IPS DF 6.9 (cell line): ENCODE measurements at regions not wholly inside any gene's neighbourhood (a gene's known extent, or its start where the extent isn't known, plus 50 kb on each side); places are given as distances from the start of the nearest gene placed in this dataset.

Source experiments
- DNase-seq: peaks from one replicate; pipeline ENCODE4 v3.0.0-alpha.2; 2013; ENCODE audit warnings: low read depth, low spot score
- H3K27ac ChIP-seq: one replicate; pipeline ENCODE4 v1.5.1; 2013; ENCODE audit warnings: low read length, control low read depth
- H3K27me3 ChIP-seq: 2 replicates; pipeline ENCODE4 v1.6.1; 2013; ENCODE audit warnings: mild to moderate bottlenecking, low read length; ENCODE audit not compliant: control insufficient read depth, insufficient read depth
- H3K36me3 ChIP-seq: 2 replicates; pipeline ENCODE4 v1.6.1; 2013; ENCODE audit warnings: low read length; ENCODE audit not compliant: control insufficient read depth, insufficient read depth
- H3K4me1 ChIP-seq: 2 replicates; pipeline ENCODE4 v1.6.1; 2013; ENCODE audit warnings: low read length; ENCODE audit not compliant: control insufficient read depth, insufficient read depth
- H3K4me3 ChIP-seq: 2 replicates; pipeline ENCODE4 v1.5.1; 2013; ENCODE audit warnings: mild to moderate bottlenecking, low read length
- H3K9me3 ChIP-seq: 2 replicates; pipeline ENCODE4 v1.6.1; 2013; ENCODE audit warnings: low read length, inconsistent platforms; ENCODE audit not compliant: control insufficient read depth, insufficient read depth
- WGBS: extraction: QIAGEN DNeasy Blood & Tissue Kit; methylation state at CpG from one replicate; pipeline ENCODE4 v1.1.7; 2013; ENCODE audit warnings: mixed read lengths, missing lambda C conversion rate; ENCODE audit not compliant: insufficient read length, insufficient coverage; 5-methylcytosine and 5-hydroxymethylcytosine counted together

DNA sequence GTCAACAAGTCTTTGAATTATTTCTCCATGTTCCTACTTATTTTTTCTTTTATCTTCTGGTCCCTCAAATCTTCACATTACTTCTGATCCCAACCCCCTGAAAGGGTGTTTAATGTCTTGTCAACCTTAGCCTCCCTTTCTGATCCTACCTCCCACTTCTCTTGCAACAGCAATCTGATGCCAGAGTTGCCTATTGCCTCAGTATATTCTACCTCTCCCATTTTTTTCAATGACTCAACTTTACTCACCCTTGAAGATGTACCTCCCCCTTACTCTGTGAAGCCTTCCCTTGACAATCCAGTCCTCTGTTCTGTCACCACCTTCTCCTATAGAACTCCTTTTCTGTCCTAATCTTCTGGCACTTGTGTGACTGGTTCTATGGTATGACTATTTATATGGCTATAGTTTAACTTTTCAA lies 99.5 kb upstream of the CD55 start:
- no peak overlapping the region for H3K4me3 ChIP-seq
- H3K4me1 ChIP-seq: peaks cover 2% of the 10 kb centered on the region; the same call in 1 of the 2 replicates
- no peaks in the 10 kb centered on the region for H3K27me3 ChIP-seq
- no peak overlapping the region for H3K27ac ChIP-seq
- H3K36me3 ChIP-seq: no peaks in the 10 kb centered on the region
- no peaks in the 10 kb centered on the region for H3K9me3 ChIP-seq
- no peak for DNase-seq

DNA sequence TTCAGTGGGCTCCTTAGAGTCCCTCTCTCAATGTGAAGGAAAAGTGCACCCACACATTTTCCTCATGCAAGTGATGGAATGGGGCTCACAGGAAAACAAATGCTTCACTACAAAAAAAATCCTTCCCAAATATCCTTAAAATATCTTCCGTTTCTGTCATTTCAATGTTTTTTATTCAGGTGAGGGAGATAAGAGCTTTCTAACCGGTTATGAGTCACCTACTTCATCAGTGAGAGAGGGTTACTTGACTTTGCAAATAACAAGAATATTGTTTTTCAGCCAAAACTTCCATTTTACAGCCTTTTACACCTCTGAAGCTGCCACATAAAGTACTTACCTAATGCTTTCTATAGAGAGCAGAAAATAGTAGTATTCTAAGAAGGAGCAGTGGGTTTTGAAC lies 98.3 kb upstream of the CD55 start:
- 100% methylated on average over 1 of the region's 2 CpGs for WGBS
- peaks cover 2% of the 10 kb centered on the region; the same call in 1 of the 2 replicates for H3K4me1 ChIP-seq
- H3K36me3 ChIP-seq: no peaks in the 10 kb centered on the region
- no peak overlapping the region for H3K27ac ChIP-seq
- no peak for DNase-seq
- no peaks in the 10 kb centered on the region for H3K27me3 ChIP-seq
- no peaks in the 10 kb centered on the region for H3K9me3 ChIP-seq
- H3K4me3 ChIP-seq: no peak overlapping the region

DNA sequence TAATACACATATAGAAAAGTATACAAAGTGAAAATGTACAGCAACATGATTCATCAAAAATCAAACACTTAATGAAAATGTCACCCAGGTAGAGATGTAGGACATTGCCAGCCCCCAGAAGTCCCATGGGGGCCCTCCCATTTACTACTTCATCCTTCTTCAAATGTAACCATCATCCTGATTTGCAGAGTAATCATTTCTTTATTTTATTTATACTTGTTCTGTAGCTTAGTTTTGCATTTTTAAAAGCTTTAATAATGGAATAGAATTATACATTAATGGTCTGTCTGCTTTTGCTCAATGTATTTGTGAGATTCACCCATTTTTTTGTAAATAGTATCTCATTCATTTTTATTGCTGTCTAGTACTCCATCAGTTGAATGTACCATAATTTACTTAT lies 96.8 kb upstream of the CD55 start:
- Histone ChIP-seq H3K4me1 (no peaks in the 10 kb centered on the region), H3K27me3 (no peaks in the 10 kb centered on the region), H3K4me3 (no peak overlapping the region), H3K36me3 (no peaks in the 10 kb centered on the region), H3K9me3 (no peaks in the 10 kb centered on the region), H3K27ac (no peak overlapping the region)
- no peak for DNase-seq

DNA sequence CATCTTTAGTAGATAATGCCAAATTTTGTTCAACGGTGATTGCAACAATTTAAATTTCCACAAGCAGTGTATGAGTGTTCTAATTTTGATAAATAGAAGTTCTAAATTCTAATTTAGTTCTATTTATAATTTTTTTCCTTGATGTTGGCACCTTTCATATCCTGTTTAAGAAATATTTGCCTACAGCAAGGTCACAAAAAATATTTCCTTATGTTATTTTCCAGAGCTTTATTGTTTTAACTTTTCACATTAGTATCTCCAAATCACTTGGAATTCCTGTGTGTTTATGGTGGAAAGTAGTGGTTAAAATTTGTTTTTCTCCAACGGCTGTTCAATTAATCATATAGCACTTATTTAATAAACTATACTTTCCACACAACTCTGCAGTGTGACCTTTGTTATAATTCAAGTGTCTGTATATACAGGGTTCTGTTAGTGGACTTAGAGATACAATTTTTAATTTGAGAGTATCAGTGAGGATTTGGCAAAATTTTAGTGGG lies 94.3 kb upstream of the CD55 start:
- no peaks in the 10 kb centered on the region for H3K9me3 ChIP-seq
- no peak overlapping the region for H3K27ac ChIP-seq
- no peaks in the 10 kb centered on the region for H3K4me1 ChIP-seq
- no peaks in the 10 kb centered on the region for H3K27me3 ChIP-seq
- no peak overlapping the region for H3K4me3 ChIP-seq
- H3K36me3 ChIP-seq: no peaks in the 10 kb centered on the region
- DNase-seq: no peak
- no CpG with 5 or more reads among the region's 2 CpGs for WGBS

DNA sequence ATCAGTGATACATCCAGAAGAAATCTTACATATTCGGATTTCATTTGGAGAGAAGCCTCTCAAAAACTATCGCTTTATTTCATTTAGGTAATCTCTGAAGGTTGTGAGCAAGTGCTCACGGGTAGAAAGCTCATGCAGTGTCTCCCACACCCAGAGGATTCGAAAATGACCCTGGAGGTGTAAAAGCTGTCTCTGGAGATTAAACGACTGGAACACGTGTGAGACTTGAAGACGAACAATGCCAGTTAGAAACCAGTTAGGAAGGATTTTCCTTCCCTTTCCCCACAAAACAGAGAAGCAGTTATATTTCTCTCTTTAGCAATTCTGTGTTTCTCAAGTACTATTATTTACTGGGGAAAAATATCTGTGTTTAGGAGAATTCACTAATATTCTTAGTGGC lies 92.5 kb upstream of the CD55 start:
- Histone ChIP-seq H3K27me3 (no peaks in the 10 kb centered on the region), H3K36me3 (no peaks in the 10 kb centered on the region), H3K9me3 (no peaks in the 10 kb centered on the region), H3K4me1 (no peaks in the 10 kb centered on the region), H3K27ac (no peak overlapping the region), H3K4me3 (no peak overlapping the region)
- no CpG with 5 or more reads among the region's 7 CpGs for WGBS
- no peak for DNase-seq

DNA sequence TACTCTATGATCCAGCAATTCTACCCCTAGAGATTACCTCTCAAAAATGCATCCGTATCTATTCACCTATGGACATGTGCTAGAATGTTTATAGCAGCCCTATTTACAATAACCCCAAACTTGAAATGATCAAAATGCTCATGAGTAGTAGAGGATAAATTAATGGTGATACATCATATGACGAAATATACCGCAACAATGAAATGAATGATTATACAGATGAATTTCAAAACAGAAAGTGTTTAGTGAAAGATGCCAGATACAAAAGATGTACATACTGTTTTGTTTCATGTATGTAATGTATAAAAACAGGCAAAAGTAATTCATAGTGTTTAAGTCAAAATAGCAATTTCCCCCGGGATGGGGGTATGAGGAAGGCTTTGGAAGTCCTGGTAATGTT lies 91.0 kb upstream of the CD55 start:
- no CpG with 5 or more reads among the region's 4 CpGs for WGBS
- H3K27me3 ChIP-seq: no peaks in the 10 kb centered on the region
- H3K4me3 ChIP-seq: no peak overlapping the region
- no peak overlapping the region for H3K27ac ChIP-seq
- no peaks in the 10 kb centered on the region for H3K4me1 ChIP-seq
- no peaks in the 10 kb centered on the region for H3K9me3 ChIP-seq
- H3K36me3 ChIP-seq: no peaks in the 10 kb centered on the region
- DNase-seq: no peak

DNA sequence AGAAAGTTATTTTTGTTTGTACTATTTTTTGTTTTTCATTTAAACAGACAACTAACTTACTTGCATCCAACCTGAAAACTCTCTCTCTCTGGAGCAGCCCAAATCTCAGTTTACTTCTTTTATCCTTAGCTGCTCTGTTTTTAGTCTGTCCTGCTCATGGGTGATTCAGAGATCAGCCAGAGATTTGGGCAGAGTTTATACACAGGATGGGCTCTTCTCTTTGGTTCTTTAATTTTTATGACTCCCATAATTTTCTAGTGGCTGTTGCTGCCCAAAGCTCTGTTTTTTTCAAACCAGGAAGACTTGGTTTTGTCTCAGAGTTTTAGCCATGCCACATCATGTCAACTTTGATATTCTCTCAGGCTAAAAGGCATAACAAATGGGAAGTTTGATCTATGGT lies 86.8 kb upstream of the CD55 start:
- Histone ChIP-seq H3K36me3 (no peaks in the 10 kb centered on the region), H3K4me1 (no peaks in the 10 kb centered on the region), H3K4me3 (no peak overlapping the region), H3K27me3 (no peaks in the 10 kb centered on the region), H3K27ac (no peak overlapping the region), H3K9me3 (no peaks in the 10 kb centered on the region)
- DNase-seq: no peak

DNA sequence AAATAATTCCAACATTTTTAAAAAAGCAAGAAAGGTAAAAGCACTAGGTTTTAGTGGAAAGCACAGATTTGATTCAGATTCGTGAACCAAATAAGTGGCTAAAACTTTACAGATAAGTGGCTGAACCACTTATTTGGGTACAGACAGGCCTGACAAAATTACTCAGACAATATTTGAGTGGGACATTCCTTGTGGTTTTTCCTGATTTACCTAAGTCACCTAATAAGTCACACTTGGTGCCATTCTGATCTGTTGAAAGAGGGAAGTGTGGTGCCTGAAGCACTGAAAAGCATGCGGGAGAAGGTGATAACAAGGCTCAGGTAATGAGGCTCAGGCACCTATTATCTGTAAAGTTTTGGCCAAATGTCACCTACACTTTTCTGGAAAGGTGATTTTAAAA lies 81.6 kb upstream of the CD55 start:
- H3K27me3 ChIP-seq: no peaks in the 10 kb centered on the region
- H3K9me3 ChIP-seq: no peaks in the 10 kb centered on the region
- H3K4me1 ChIP-seq: no peaks in the 10 kb centered on the region
- no peak overlapping the region for H3K4me3 ChIP-seq
- no peak for DNase-seq
- no peak overlapping the region for H3K27ac ChIP-seq
- H3K36me3 ChIP-seq: no peaks in the 10 kb centered on the region
- no CpG with 5 or more reads among the region's 2 CpGs for WGBS

DNA sequence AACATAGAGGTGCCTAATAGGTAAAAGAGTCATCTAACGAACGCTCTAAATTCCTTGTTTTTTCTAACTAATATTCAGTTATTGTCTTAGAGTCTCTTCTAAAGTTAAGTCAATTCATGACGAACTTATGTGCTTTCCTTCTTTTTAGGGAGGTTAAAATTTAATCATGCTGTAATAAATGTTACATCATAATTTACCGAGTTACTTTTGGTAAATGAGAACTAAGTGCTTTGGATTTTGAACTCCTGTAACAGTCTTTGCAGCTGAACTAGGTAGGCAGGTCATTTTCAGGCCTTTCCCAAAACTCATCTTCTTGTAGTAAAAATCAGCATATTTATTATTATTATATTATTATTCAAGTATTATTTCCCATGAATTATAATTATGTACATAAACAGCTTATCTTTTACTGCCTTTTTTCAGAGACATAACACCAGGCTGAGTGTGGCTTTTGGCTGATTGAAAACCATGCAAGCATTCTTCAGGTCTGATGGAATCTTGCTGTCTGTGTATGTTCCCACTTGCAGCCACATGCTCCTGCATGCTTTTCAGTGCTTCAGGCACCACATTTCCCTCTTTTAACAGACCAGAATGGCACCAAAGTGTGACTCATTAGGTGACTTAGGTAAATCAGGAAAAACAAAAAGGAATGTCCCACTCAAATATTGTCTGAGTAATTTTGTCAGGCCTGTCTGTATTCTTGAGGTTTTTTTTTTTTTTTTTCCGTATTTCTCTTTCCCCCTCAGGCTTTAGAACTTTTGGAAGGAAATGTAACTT lies 81.0 kb upstream of the CD55 start:
- H3K36me3 ChIP-seq: no peaks in the 10 kb centered on the region
- no CpG with 5 or more reads among the region's 5 CpGs for WGBS
- H3K27ac ChIP-seq: no peak overlapping the region
- H3K4me3 ChIP-seq: no peak overlapping the region
- no peaks in the 10 kb centered on the region for H3K9me3 ChIP-seq
- DNase-seq: no peak
- H3K27me3 ChIP-seq: no peaks in the 10 kb centered on the region
- no peaks in the 10 kb centered on the region for H3K4me1 ChIP-seq

DNA sequence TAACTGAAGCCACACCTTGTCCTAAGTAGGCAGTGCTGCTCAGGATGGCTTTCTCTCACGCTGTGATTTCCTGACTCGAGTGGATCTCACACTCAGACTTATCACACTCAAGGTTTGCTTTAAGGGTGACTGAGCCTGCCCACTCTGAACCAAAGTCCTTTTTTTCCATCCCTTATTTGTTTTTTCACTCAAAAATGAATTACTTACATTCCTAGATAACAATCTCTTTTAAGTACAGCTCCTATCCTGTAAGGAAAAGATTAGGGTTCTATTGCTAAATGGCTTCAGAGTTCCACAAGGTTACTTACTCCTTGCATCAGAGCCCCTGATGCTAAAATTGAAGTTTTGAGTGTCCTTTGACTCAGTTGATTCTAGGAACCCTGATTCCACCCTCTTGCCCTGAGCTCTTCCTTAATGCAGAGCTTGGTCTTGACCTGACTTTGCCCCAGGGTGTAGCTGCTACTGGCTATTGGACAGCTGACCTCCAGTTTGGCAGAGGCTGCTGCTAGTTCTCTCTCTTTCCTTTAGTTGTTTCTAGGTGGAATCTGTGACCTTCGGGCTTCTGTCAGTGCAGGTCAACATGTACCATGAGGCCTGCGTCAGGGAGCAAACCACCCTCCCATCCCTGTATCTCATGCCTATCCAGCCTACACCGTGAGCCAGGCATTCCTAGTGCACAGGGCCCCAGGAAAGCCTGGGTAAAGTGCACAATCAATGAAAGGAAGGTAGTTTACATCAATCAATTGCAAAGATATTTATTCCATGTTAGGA lies 80.1 kb upstream of the CD55 start:
- H3K4me1 ChIP-seq: no peaks in the 10 kb centered on the region
- no CpG with 5 or more reads among the region's 5 CpGs for WGBS

More for the DNA sequence above, 80.1 kb upstream of the CD55 start:
- no peaks in the 10 kb centered on the region for H3K9me3 ChIP-seq
- no peak for DNase-seq
- no peak overlapping the region for H3K4me3 ChIP-seq
- no peak overlapping the region for H3K27ac ChIP-seq
- no peaks in the 10 kb centered on the region for H3K36me3 ChIP-seq
- no peaks in the 10 kb centered on the region for H3K27me3 ChIP-seq
